Stimulated activated CD8-positive, alpha-beta memory T cell treated with anti-CD3 and anti-CD28 coated beads, Interleukin-15, amount 100 ng/mL, for 48 hours (primary cell): ENCODE measurements at regions not wholly inside any gene's neighbourhood (a gene's known extent, or its start where the extent isn't known, plus 50 kb on each side); places are given as distances from the start of the nearest gene placed in this dataset.

ENCODE experiments used
- DNase-seq, 2 donors: peaks; one replicate each; pipeline ENCODE4 v3.0.0-alpha.2; 2020; ENCODE audit warnings: low read depth in 2 of 2

DNA sequence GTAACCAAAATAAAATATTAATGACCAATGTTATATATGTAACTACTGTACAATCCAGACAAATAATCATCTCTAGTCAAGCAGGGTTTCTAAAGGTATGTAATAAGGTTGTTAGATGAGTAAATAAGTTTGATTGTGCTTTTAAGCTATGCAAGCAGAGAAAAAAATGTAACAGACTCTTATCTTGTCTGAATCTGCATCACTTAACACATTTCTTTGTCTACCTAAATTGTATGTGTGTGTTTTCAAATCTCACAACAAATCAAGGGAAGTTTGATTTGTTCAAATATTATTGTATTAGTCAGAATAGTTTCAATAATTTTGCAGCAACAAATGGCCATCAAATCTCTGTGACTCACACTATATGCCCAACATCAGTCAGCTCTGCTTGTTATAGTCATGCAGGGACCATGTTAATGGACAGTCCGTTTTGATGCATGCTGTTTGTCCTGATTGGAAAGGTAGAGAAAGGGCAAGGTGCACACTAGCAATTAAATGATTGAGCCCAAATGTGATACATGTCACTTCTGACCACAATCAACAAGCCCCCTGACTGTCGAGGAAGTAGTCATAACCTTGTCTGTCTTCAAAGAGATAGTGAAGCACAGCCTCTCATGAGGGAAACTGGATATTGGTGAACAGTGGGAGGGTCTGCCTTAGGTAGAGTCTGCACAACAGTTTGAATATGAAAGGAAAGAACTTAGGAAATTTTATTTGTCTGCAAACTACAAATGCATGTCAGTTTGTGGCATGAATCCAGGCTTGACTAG lies 349.4 kb upstream of the SATB1 start:
- DNase-seq = no peak

DNA sequence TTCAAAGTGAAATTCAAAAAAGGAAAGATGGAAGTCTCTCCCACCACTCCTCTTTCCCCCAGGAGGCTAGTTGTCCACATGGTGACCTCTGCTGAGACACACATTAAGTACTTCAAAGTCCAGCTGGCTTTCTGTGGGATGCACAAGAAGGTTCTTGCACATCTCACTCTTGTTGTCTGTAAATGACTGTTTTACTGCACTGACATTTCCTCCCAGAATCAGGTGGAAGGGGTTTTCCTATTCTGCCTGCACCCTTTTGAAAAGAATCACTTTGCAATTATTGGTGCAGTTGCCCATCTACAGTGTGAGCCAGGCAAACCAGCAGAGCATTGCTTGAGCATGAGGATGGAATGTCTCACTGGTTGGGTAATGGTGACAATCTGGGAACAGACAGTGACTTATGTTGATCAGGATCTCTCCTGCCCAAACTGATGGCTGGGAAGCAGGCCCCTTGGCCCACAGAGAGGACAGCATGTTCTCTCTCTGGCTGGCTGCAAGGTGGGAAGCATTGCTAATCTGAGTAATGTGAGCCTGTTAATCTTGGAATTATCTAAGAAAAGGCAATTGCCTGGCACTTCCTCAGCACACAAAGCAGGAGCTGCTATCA lies 347.7 kb upstream of the SATB1 start:
- DNase-seq = no peak

DNA sequence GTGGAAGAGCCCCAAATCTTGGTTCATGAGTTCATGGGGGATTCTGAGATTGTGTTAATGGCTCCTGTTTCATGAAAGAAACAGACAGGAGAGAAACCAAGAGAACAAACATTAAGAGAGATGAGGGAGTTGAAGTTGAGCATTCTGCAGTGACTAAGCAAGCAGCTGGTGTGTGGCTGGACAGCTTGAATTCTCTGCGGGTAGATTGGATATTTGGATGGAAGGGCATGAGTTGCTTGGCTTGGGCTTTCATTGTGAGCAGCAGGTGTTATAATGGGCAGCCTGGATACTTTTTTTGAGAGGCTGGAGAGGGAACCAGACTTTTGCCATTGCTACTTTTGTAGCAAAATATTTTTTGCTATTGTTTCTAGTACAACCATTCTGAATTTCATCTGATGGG lies 346.8 kb upstream of the SATB1 start:
- no peak for DNase-seq

DNA sequence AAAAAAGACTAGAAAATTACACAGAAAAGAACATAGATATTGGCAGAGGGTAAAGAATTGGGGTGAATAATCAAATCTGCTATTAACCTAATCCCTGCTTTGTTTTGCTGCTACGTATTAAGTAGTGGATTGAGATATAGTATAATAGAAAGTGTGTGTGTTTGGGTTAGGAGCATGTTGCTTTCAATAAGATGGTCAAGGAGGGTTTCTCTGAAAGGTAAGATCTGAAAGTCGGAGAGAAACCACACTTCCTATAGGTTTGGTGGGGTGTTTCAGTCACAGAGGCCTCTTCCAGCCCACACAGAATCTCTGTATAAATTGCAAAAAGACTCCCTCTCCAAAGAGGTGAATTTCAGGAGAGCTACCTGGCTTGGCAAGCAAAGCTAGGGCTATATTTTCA lies 345.7 kb upstream of the SATB1 start:
- DNase-seq = no peak

DNA sequence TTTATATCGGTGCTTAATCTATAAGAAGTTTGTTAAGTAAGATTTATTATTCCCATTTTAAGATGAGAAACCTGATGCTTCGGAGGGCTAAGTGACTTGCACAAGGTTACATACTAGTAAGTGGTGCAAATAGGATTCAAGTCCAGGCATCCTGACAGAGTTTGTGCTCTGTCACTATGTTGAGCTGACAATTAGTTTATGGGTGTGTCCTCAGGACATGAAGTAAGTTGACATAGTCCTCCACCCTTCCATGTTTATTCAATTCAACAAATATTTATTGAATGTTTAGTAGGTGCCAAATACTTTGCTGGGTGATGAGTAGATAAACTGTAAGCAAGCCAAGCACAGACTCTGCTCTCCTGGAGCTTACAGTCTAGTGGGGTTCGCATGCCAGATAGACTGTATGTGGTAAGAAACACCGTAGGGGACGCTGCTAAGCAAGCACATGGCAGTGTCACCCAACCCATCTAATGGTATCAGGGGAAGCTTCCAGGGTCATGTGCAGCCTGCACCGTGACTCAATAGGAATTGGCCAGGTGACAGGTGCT lies 342.7 kb upstream of the SATB1 start:
- no peak for DNase-seq

DNA sequence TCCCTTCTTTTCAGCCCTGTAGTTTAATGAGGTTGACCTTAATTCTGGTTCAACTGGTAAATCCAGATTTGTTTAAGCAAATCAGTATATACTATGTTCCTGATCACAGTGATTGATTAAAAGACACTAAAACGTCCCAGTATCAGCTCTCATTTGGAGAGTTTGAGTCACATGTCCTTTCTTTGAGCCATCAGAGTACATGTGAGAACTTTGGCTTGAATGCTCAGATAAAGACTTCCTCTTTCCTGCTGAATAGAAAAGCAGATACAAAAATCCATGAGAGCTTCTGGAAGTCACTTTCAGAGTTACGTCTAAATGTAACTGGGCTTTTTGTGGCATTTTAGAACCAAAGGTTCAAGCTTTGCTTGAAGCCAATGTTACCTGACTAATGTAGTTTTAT lies 341.8 kb upstream of the SATB1 start:
- no peak for DNase-seq

DNA sequence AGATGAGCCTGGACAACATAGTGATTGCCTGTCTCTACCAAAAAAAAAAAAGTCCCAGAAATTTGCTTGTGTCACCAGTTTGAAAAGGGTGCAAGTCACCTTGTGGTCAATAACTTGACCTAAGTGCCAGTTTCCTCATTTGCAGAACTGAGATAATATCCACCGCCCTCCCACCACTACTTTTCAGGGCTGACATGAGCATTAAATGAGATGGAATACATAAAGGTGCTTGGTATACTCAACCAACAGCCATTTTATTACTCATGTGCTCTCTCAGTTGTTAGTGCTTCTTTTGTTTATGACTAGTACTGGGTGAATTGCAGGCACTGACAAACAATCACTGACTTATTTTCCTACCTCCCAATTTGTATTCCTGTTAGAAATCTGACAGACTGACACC lies 340.5 kb upstream of the SATB1 start:
- DNase-seq = no peak

DNA sequence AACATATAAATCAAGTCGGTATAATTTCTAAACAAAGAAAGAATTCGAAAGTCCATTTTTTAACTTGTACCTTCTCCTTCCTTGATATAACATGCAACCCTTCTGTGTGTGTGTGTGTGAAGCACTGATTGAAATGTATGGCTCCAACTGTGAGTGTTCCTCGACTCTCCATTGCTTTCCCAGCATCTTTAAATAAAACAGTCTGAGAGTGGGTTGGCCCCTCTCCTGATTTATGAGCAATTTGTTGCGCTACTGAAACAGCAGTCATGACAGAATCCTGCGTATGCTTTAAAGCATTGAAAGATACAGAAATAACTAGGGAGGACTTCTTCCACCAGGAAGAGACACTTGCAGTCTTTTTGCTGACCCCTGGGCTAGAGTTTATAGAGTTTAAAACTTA lies 340.0 kb upstream of the SATB1 start:
- no peak for DNase-seq

DNA sequence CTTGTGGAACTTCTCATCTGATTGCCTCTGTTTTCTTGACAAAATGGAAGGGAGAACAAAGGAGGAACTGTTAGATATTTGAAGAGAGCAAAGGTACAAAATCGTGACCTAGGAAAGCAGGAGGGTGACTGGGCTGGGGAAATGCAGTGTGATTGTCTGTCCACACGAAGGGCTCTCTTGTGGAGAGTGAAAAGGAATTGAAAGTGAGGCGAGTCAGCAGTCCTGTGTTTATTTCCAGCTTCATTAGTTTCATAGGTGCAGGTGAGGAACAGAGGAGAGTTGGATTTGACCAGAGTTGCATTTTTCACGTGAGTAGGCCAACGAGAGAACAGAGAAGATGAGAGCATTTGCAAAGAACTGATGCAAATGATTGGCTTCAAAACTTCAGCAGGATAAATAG lies 336.4 kb upstream of the SATB1 start:
- DNase-seq = no peak

DNA sequence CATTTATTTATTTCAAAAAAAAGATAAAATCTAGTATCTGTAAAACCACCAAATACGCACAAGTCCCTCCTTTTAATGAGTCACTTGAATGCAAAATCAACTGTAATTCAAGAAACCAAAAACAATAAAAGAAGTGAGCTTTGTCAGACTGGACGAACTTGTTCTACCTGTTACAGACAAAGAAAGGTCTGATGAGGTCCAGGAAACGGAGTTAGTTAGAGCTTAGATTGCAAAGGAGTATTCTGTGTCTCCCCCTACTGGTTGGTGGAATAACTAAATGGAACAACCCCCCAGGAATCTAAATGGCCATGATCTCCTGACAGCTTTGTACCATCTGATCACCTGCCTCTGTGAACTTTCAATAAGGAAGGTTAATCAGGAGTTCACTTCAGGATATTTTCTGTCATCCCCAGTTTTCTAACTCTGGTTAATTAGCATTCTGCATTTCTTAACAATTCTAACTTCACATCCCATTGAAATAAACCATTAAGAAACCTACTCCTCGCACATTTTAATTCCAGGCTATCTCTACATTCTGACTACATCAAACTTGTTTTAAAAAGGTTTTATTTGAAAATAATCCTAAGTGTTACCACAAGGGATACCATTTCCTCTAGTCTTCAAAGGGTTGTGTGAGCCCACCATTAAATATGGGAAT lies 333.0 kb upstream of the SATB1 start:
- DNase-seq = no peak

DNA sequence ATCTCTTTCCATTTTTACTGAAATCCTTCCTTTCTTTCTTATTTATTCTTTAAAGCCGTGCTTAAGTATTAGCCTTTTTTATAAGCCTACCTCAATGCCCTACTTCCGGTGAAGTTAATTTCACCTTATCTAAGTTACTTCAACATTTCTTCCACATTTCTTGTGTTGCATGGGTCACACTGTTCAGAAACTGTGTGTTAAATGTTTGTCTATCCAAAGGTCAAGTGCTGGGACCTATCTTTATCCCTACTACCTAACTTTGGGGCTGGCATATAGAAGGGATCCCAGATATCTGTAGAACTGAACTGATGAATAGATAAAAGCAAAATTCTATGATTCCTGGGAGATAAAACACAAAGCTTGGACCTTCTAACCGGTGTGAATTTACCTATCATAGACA lies 332.3 kb upstream of the SATB1 start:
- no peak for DNase-seq

DNA sequence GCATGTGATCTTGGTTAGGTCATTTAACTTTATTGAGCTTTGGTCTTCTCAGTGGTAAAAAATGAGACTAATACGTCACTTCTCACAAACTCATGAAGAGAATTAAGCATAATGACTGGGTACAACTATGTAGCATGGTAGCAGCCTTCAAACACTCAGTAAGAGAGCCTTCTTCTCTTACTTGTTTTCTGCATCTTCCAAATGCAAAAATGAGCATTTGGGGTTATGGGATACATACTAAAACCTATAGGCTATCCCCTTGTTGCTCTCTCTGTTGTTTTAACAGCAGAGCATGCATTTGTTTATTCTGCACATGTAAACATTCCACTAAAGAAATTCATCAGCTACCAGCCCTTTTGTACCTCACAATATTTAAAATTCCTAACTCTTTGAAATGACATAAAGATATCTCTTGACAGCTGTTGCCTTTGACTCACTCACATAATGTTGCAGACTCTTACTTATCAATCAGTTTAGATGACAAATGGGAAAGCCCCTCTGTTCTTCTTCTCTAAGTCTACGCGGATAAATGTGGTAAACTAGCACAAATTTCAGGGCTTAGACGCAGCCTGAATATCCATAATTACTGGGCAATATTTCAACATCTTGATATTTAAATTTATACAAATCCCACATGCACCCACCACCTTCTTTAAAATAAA lies 327.3 kb upstream of the SATB1 start:
- no peak for DNase-seq

DNA sequence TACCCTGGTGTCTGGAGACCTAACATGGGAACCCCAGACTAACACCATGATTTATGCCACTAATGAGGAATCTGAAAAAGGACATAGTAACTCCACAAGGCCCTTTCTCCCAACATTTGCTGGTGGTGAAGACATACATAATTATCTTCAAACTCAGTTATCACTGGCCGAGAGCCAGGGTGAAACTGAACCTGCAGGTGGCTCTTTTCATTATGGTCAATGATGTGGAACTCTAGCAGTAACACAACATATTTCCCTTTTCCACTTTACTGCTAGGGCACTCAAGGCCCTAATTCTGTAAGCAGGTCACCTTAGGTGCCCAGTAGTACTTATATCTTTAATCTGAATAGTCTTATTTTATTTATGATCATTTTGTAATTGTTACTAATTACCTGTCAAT lies 326.4 kb upstream of the SATB1 start:
- DNase-seq = no peak

DNA sequence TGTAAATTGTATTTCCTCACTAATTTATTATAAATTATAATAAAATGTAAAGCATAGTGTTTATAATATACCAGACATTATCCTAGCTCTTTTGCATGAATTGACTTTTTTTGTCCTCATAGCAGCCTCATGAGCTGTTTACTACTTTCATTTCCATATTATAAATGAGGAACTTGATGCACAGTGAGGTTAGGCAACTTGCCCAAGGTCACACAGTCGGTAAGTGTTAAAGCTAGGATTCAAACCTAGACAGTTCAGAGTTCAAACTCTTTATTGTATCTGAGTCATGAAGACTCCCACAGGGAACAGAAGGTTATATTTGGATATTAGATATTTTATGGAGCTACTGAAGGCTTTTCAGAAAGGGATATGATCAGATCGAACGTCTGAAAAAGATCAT lies 322.2 kb upstream of the SATB1 start:
- DNase-seq = no peak

DNA sequence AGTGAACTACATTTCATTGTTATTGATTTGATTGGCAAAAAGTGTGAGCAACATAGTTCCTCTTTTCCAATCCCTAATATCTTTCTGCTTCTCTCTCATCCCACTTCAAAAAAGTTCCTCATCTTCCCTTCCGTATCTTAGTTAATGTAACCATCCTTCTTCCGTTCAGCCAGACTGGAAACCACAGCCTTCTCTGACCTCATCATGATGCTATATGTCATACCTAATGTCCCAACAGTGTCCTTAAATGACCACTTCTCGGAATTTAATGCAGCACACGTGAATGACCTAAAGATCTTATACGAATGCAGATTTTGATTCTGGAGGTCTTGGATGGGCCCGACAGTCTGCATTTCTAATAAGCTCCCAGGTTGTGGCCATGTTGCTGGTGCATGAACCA lies 320.3 kb upstream of the SATB1 start:
- no peak for DNase-seq

DNA sequence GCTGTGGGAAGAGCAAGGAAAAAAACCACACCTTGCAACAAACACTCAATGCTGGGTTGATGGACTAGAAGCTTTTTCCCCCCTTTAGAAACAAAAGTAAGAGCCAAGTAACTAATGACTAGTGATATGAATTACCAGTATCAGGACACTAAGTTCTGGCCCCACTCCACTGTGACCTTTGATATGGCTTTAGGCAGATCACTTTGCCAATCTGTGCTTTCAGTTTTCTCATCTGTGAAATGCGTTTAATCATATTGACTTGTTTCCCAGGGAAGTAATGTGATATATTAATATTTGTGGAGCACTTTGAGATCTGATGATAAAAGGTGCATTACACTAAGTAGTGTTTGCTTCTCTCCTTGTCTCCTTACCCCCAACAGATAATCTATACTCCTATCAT lies 319.3 kb upstream of the SATB1 start:
- DNase-seq = no peak

DNA sequence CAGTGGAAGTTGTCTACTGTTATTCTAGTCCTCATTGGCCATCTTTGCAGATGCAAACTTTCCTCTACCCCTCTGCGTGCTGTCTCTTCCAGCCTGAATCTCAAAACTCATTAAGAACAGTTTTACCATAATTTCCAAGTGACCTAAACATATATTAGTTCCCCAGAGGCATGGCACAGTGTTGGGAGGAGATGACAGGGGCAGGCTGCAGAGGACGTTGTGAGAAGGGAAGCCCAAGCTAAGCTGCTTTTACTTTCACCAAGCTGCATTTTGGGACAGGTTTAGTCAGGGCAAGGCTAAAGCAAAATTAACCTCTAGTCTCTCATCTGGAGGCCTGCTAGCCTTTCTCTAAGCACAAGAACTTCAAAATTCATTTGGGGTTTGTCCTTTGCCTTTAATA lies 318.6 kb upstream of the SATB1 start:
- DNase-seq = no peak

DNA sequence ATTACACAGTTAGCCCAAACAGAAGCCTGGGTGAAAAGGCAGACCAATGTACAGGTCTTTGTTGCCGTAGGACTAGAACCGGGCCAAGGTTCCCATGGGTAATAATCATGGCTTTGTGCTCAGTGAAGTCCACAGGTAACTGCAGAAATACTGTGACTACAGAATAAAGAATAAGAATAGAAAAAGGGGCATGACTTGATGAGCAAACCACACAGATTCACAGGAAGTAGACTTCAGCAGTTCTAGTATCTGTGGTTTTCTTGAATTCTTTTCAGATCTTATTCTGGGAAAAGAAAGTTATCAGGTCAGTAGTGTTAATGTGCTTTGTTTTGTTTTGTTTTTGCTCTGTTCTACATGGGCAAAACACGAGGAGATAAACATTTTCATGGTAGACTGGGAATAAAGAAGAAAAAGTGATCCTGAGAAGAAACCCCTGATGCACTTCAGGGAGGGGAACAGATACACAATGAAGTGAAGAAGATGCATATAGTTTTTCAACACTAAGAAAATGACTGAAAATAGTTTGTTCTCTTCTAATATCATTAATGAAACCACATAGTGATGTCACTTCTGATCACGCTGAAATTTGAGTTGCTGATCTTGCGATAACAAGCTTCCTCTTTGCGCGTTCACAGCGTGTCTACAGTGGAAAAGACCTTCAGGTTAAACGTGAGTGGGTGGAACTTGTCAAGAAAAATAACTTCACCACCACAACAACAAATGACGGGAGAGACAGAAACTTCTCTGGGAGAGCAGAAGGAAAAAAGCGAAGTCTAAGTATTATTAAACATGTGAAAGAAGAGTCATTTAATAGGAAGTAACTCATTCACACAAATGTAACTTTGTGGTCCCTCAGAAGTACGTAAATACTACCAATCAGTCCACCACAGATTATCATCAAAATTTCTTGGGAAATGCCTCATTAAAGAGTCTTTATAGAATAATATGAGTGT lies 315.8 kb upstream of the SATB1 start:
- DNase-seq = peak; percentile 45 to 54

DNA sequence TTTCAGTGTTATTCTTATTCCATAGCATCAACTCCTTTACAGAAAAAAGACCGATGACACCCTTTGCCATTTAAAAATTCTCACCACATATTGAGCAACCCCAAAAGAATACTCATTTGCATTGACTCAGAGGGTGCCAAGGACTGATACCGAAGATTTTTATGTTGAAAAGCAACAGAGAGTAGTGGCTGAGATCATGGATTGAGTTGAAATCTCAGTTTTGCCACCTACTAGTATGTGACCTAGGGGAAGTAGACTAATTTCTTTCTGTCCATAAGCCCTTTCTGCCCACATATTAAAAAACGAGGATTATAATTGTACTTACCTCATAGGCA lies 313.9 kb upstream of the SATB1 start:
- DNase-seq = no peak

DNA sequence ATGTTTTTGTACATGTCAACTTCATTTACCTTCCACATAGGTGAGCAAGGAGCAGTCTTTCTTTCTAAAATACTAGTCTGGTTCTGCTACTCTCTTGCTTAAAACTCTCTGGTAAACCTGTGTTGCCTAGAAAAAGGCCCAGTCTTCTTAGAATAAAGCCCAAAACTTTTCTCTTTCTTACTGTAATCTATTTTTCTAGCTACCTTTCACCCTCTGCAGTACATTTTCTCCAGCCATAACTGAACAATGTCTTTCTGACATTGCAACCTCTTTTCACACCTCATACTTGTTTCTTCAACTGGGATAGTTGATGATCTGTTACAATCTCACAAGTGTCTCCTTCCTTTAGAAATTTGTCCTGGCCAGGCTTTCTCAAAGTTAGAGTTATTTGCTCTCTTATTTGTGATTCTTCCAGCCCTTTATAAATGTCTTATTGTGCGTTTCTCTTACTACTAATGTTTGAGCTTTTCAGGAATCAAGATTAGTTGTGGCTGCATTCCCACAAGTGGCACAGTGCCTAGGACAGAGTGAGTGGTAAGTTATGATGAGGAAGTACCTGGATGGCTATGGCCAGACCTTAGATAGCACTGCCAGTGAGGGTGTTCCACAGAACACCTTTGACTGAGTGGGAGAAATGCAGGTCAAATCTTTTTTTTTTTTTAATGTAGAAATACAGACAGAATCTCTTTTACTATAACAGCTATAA lies 313.4 kb upstream of the SATB1 start:
- no peak for DNase-seq

DNA sequence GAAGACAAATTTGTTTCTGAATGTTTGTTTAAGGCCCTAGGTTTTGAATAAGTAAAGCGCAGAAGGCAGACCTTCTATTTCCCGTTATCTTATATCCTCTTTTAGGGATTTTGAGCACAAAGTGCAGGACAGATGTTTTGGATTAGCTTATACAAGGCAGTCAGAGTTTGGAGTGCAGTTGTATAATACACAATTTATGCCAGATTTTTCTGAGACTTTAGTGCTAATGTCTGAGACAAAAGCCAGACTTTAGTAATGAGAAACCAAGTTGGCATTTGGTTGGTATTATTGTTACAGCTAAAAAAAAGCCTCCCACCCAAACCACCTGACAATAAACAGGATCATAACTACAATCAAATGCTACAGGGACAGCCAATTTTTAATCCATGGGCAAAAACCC lies 309.9 kb upstream of the SATB1 start:
- no peak for DNase-seq
